Fibroblast of villous mesenchyme (primary cell): ENCODE measurements at regions not wholly inside any gene's neighbourhood (a gene's known extent, or its start where the extent isn't known, plus 50 kb on each side); places are given as distances from the start of the nearest gene placed in this dataset.

ENCODE experiments used
- DNase-seq: peaks from one replicate; pipeline ENCODE4 v3.0.0-alpha.2; 2010; ENCODE audit warnings: low read depth
- H3K4me3 ChIP-seq: 2 replicates; pipeline ENCODE4 v1.5.1; 2011; ENCODE audit warnings: low read depth, mild to moderate bottlenecking, low read length
- TF ChIP-seq, protein P1 (sequence below): IDR thresholded peaks from 2 replicates; pipeline ENCODE4 v1.5.1; 2012; ENCODE audit warnings: low read depth, mild to moderate bottlenecking, low read length; ENCODE audit not compliant: insufficient read depth

DNA sequence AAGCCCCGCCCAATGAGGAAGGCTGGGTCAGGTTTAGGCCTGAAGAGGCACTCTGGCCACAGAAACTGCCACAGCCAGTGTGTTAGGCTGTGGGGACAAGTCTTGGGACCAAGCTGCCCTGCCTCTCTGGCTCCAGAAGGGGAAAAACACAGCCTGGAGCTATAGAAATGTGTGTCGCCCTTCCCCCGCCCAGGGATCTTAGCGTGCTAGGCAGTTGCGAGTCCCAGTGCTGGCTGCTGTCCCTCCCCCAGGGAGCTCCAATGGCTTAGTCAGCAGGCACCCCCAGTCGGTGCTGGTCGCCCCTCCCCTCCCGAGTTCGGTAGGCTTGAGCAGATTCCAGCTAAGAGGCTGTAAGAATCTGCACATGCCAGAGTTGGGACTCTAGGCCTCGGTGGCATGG is 99.5 kb upstream of the API5 start:
- TF ChIP-seq, protein P1, sequence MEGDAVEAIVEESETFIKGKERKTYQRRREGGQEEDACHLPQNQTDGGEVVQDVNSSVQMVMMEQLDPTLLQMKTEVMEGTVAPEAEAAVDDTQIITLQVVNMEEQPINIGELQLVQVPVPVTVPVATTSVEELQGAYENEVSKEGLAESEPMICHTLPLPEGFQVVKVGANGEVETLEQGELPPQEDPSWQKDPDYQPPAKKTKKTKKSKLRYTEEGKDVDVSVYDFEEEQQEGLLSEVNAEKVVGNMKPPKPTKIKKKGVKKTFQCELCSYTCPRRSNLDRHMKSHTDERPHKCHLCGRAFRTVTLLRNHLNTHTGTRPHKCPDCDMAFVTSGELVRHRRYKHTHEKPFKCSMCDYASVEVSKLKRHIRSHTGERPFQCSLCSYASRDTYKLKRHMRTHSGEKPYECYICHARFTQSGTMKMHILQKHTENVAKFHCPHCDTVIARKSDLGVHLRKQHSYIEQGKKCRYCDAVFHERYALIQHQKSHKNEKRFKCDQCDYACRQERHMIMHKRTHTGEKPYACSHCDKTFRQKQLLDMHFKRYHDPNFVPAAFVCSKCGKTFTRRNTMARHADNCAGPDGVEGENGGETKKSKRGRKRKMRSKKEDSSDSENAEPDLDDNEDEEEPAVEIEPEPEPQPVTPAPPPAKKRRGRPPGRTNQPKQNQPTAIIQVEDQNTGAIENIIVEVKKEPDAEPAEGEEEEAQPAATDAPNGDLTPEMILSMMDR: no peak
- DNase-seq: no peak
- no peak overlapping the region for H3K4me3 ChIP-seq

GRCh38 chr11:43214471-43214870 is 97.3 kb upstream of the API5 start:
- TF ChIP-seq, protein P1: no peak
- no peak overlapping the region for H3K4me3 ChIP-seq
- no peak for DNase-seq

GRCh38 chr11:43217849-43218248 is 93.9 kb upstream of the API5 start:
- DNase-seq: no peak
- H3K4me3 ChIP-seq: no peak overlapping the region
- TF ChIP-seq, protein P1: no peak

- TF ChIP-seq, protein P1: no peak
- DNase-seq: no peak
- no peak overlapping the region for H3K4me3 ChIP-seq
Observed at GRCh38 chr11:43222215-43222614, 89.6 kb upstream of the API5 start.

- TF ChIP-seq, protein P1: no peak
- no peak for DNase-seq
- H3K4me3 ChIP-seq: no peak overlapping the region
Observed at GRCh38 chr11:43223026-43223425, 88.8 kb upstream of the API5 start.

- TF ChIP-seq, protein P1: no peak
- no peak for DNase-seq
- H3K4me3 ChIP-seq: no peak overlapping the region
Observed at GRCh38 chr11:43234881-43235280, 76.9 kb upstream of the API5 start.

DNA sequence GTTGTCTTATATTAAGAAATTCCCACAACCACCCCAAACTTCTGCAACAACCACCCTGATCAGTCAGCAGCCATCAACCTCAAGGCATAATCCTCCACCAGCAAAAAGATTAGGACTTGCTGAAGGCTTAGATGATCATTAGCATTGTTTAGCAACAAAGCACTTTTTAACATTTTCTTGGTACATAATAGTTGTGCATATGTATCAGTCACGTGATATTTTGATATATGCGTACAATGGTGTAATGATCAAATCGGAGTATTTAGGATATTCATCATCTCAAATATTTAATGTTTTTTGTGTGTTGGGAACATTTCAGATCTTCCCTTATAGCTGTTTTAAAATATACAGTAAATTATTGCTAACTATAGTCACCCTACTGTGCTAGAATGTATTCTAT is 73.5 kb upstream of the API5 start:
- TF ChIP-seq, protein P1: no peak
- no peak overlapping the region for H3K4me3 ChIP-seq
- no peak for DNase-seq
